ENCODE measurements at regions not wholly inside any gene's neighbourhood (a gene's known extent, or its start where the extent isn't known, plus 50 kb on each side); places are given as distances from the start of the nearest gene placed in this dataset.
A peak's percentile ranks its signal among the peaks of the same experiment; 100 is the strongest.
"Not testable (repeated sequence)": the region's sequence is repeated elsewhere in the genome, so short reads cannot be mapped to it uniquely, and the experiment has no call there.

- no peak for DNase-seq
Measured at GRCh38 chr6:27168108-27168507, 79.4 kb upstream of the PRSS16 start.

GRCh38 chr6:27168586-27169443 is 78.7 kb upstream of the PRSS16 start:
- no peak for DNase-seq

GRCh38 chr6:27172524-27173231 is 74.8 kb upstream of the PRSS16 start:
- DNase-seq = not testable (repeated sequence)

GRCh38 chr6:27173232-27173601 is 74.3 kb upstream of the PRSS16 start:
- DNase-seq = not testable (repeated sequence)

GRCh38 chr6:27174958-27175357 is 72.5 kb upstream of the PRSS16 start:
- no peak for DNase-seq

DNA sequence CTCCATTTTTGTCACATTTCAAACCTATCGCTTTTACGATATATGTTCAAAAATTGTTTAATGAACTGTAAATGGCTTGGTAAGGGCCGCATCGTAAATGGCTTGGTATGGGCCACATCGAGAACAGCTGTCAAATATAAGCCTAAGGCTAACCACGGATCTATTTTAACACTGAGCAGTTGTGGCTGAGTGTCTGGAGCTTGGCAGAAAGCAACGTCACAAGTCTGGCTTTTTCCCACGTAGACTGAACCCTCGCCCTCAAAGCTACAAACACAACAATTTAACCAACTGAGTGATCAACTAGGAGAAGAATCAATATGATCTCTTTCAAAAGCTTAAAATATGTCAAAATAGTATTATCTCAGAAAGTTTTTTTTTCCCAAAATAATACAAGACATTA is 71.4 kb upstream of the PRSS16 start:
- DNase-seq = no peak

DNA sequence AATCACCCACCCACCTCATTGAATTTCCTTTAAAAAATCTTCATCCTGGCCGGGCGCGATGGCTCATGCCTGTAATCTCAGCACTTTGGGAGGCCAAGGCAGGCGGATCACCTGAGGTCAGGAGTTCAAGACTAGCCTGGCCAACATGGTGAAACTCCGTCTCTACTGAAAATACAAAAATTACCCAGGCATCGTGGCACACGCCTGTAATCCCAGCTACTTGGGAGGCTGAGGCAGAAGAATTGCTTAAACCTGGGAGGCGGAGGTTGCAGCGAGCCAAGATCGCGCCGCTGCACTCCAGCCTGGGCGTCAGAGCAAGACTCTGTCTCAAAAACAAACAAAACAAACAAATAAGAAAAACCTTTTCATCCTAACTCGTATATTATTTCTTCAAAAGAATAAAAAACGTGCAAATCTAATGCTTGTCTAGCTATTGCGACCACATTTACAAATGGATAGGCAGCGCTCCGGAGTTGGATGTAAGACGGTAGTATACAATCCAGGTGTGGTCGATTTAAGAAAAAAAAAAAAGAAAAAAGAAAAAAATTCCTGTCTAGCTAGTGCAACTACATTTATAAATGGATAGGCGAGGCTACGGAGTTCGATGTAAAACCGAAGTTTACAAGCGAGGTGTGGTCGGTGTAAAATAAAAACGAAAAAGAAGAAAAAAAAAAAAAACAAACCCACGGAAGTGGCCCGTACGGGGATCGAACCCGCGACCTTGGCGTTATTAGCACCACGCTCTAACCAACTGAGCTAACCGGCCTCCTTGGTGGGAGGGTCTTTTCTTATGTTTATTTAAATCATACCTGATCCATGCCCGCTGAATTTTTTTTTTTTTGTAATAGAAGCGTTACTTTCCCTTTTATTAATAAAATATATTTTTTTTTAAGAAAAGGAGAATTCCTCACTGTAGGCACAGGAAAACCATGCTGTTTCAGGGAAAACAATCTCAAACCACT is 70.7 kb upstream of the PRSS16 start:
- DNase-seq = peak; percentile 66

GRCh38 chr6:27177485-27178406 is 69.8 kb upstream of the PRSS16 start:
- peak; percentile 77 for DNase-seq

DNA sequence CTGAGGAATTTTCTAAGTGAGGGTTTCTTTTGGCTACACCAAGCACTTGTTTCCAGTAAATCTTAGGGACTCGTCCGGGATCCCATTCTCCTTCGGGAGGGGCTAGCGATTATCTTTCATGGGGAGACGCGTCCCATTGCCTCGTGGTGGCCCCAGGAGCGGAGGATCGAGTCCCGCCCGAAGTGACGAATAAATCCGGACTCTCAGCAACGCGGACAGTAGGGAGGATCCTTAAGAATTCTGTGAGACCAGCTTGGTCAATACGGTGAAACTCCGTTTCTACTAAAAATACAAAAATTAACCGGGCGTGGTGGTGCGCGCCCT is 69.1 kb upstream of the PRSS16 start:
- no peak for DNase-seq

GRCh38 chr6:27178860-27179259 is 68.6 kb upstream of the PRSS16 start:
- DNase-seq = no peak

DNA sequence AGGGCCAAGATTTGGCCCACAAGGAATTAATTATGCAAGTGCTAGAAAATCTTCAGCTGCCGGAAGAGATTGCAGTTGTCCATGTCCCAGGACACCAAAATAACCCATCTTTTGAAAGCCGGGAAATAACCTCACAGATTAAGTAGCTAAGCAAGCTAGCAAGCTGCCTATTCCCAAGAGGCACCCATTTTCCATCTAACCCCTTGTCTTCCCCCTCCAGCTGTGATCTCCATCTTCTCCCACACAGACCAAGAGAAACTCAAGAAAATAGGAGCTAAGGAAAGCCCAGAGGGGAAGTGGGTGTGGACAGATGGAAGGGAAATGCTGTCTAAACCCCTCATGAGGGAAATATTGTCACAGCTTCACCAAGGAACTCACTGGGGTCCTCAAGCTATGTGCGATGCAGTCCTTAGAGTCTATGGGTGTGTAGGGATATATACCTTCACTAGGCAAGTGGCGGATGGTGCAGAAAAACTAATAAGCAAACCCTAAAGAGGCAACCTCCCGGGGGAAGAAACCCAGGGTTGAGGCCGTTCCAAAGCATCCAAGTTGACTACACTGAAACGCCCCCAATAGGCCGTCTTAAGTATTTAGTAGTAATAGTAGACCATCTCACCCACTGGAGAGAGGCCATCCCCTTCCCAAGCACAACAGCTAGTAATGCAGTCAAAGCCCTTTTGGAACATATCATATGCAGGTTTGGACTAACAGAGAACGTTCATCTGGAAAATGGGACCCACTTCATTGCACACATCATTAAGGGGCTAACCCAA is 64.3 kb upstream of the PRSS16 start:
- DNase-seq = no peak

DNA sequence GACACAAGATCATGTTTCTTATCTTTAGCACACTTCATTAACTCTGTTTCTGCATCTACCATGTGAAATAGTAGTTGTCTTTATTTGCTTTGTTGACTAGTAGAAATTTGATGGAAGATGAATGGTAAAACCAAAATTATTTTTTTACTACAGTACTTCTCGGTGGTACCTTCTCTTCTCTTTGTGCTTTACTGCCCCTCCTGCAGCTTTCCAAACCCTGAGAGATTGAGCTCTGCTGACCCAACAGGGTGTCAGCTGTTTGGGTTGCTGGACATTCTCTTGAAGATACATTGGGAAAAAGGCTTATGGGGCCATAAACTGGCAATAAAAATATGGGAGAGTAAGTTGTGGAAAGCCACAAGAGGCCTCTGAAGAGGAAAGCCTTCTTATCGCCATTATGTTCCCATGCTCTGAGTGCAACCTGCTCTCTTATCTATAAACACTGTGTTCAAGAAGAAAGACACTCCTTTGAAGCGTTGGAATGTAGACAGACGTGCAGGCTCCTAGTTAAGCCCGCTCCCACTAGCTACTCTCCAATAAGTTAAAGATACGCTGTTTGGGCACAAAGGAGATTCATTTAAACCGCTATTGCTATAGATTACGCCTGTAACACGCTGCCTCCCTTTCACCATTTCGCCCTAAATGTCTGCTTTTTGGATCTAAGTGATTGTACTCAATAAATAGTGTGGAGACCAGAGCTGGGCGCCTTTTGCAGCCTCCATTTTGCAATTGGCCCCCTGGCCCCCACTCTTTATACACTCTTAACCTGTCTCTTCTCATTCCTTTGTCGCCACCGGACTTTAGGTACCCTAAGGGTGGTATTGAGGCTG is 60.1 kb upstream of the PRSS16 start:
- DNase-seq = no peak

GRCh38 chr6:27188061-27188884 is 59.2 kb upstream of the PRSS16 start:
- DNase-seq = peak; percentile 39

- peak; percentile 53 for DNase-seq
Measured at GRCh38 chr6:27188885-27189418, 58.5 kb upstream of the PRSS16 start.

DNA sequence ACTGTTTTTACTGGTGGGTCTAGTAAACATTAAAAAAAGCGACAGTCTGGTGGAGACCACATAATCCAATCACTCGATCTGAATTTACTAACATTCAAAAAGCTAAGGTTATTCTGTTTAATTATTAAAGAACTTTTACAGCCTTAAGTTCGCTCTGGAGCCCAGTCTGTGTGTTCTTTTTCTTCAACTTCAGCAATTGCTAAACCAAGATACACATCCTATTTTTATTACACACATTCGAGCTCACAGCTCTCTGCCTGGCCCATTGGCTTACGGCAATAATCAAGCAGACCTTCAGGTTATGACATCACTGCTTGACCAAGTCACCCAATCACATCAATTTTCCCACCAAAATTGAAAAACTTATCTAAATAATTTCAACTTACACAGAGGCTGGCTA is 57.4 kb upstream of the PRSS16 start:
- DNase-seq = no peak

GRCh38 chr6:27194453-27194852 is 53.0 kb upstream of the PRSS16 start:
- DNase-seq = not testable (repeated sequence)

DNA sequence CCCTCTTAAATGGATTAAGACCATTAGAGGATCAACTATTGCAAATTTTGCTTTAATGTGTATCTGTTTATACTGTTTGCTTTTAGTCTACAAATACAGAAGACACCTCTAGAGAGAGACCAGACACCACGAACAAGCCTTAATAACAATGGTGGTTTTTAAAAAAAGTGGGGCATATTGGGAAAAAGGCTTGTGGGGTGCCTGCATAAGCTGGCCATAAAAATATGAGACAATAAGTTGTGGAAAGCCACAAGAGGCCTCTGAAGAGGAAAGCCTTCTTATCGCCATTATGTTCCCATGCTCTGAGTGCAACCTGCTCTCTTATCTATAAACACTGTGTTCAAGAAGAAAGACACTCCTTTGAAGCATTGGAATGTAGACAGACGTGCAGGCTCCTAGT is 52.0 kb upstream of the PRSS16 start:
- DNase-seq = not testable (repeated sequence)
